Naive thymus-derived CD8-positive, alpha-beta T cell (primary cell): ENCODE measurements at regions not wholly inside any gene's neighbourhood (a gene's known extent, or its start where the extent isn't known, plus 50 kb on each side); places are given as distances from the start of the nearest gene placed in this dataset.
"Not testable (repeated sequence)": the region's sequence is repeated elsewhere in the genome, so short reads cannot be mapped to it uniquely, and the experiment has no call there.

Source experiments
- ATAC-seq, 2 donors: fragments of 150-1000 bp; cut with Tn5 transposase in 1 of 2; sonication (Bioruptor Pico), chemical (Tn5 transposase) in 1 of 2; 1 replicate in 1 of 2; 2 replicates in 1 of 2; pipeline ENCODE4 v1.10.0; 2021; ENCODE audit warnings: mild to moderate bottlenecking in 2 of 2, moderate library complexity in 2 of 2
- POLR2A ChIA-PET: fragments of 350-600 bp; sonication (Branson Sonifier 250); formaldehyde crosslinking; loops from one replicate; lab custom pipeline; 2021; ENCODE audit warnings: antibody characterized with exemption; lab: Charles Lee
- DNase-seq, 10 donors: peaks; one replicate each; pipeline versions ENCODE4 v3.0.0 to v3.0.0-alpha.2; 2020 to 2022
- H3K27ac Mint-ChIP-seq, 10 donors: one replicate each; pipeline ENCODE4 v1.8.0; 2020 to 2022; ENCODE audit warnings: mild to moderate bottlenecking in 10 of 10, mixed read lengths in 10 of 10, moderate library complexity in 4 of 10, inconsistent platforms in 1 of 10
- H3K27me3 Mint-ChIP-seq, 5 donors: one replicate each; pipeline ENCODE4 v1.8.0; 2021 to 2022; ENCODE audit warnings: mixed read lengths in 5 of 5
- H3K36me3 Mint-ChIP-seq, 3 donors: one replicate each; pipeline ENCODE4 v1.8.0; 2020 to 2022; ENCODE audit warnings: mixed read lengths in 3 of 3, mild to moderate bottlenecking in 2 of 3, inconsistent platforms in 1 of 3
- H3K4me1 Mint-ChIP-seq, 4 donors: one replicate each; pipeline ENCODE4 v1.8.0; 2021 to 2022; ENCODE audit warnings: mixed read lengths in 4 of 4
- H3K4me3 Mint-ChIP-seq, 10 donors: one replicate each; pipeline ENCODE4 v1.8.0; 2020 to 2022; ENCODE audit warnings: mild to moderate bottlenecking in 10 of 10, mixed read lengths in 10 of 10, moderate library complexity in 6 of 10, inconsistent platforms in 1 of 10
- H3K9me3 Mint-ChIP-seq, 9 donors: one replicate each; pipeline ENCODE4 v1.8.0; 2020 to 2022; ENCODE audit warnings: mixed read lengths in 9 of 9, mild to moderate bottlenecking in 3 of 9, inconsistent platforms in 1 of 9, moderate library complexity in 1 of 9

- H3K9me3 Mint-ChIP-seq = no peaks in the 10 kb centered on the region
- no peak for DNase-seq
- H3K27ac Mint-ChIP-seq = no peak overlapping the region
- H3K4me3 Mint-ChIP-seq = no peak overlapping the region
- peaks cover 0 to 5% (median 0%) of the 10 kb centered on the region in 4 donors for H3K4me1 Mint-ChIP-seq
- peaks cover 5 to 13% (median 5%) of the 10 kb centered on the region in 5 donors for H3K27me3 Mint-ChIP-seq
- no peak for ATAC-seq
- POLR2A ChIA-PET = no interaction called here
- no peaks in the 10 kb centered on the region for H3K36me3 Mint-ChIP-seq
Observed at GRCh38 chr6:3533981-3534380, 77.1 kb upstream of the SLC22A23 start.

GRCh38 chr6:3532296-3532916 lies 75.6 kb upstream of the SLC22A23 start:
- H3K36me3 Mint-ChIP-seq = no peaks in the 10 kb centered on the region
- H3K27ac Mint-ChIP-seq = no peak overlapping the region
- no peaks in the 10 kb centered on the region for H3K9me3 Mint-ChIP-seq
- peaks cover 1 to 9% (median 5%) of the 10 kb centered on the region in 5 donors for H3K27me3 Mint-ChIP-seq
- H3K4me1 Mint-ChIP-seq = peaks cover 0 to 5% (median 0%) of the 10 kb centered on the region in 4 donors
- POLR2A ChIA-PET = interaction anchor here (0.5 kb wide), 1 partner anchor 274 kb away, joined by 3 read pairs; the partner anchor contains the start of gene PSMG4
- H3K4me3 Mint-ChIP-seq = no peak overlapping the region
- no peak for DNase-seq
- ATAC-seq = no peak

- no peak for DNase-seq
- Mint-ChIP-seq H3K4me3 (no peak overlapping the region), H3K27ac (no peak overlapping the region), H3K36me3 (no peaks in the 10 kb centered on the region), H3K27me3 (peaks cover 1 to 9% (median 5%) of the 10 kb centered on the region in 5 donors), H3K4me1 (peaks cover 0 to 5% (median 0%) of the 10 kb centered on the region in 4 donors), H3K9me3 (no peaks in the 10 kb centered on the region)
- ATAC-seq = no peak
- POLR2A ChIA-PET = no interaction called here
Observed at GRCh38 chr6:3531481-3531880, 74.6 kb upstream of the SLC22A23 start.

GRCh38 chr6:3530515-3530914 lies 73.7 kb upstream of the SLC22A23 start:
- no peak for ATAC-seq
- peaks cover 0 to 5% (median 0%) of the 10 kb centered on the region in 4 donors for H3K4me1 Mint-ChIP-seq
- H3K4me3 Mint-ChIP-seq = no peak overlapping the region
- no peaks in the 10 kb centered on the region for H3K36me3 Mint-ChIP-seq
- peaks cover 1 to 9% (median 5%) of the 10 kb centered on the region in 5 donors for H3K27me3 Mint-ChIP-seq
- POLR2A ChIA-PET = no interaction called here
- no peak for DNase-seq
- no peaks in the 10 kb centered on the region for H3K9me3 Mint-ChIP-seq
- H3K27ac Mint-ChIP-seq = peak overlapping the region in 1 of 10 donors; percentile 2

GRCh38 chr6:3529721-3530120 lies 72.9 kb upstream of the SLC22A23 start:
- DNase-seq = no peak
- H3K36me3 Mint-ChIP-seq = no peaks in the 10 kb centered on the region
- H3K27me3 Mint-ChIP-seq = peaks cover under 1 to 9% (median 5%) of the 10 kb centered on the region in 5 donors
- POLR2A ChIA-PET = no interaction called here
- no peak for ATAC-seq
- no peaks in the 10 kb centered on the region for H3K9me3 Mint-ChIP-seq
- H3K4me1 Mint-ChIP-seq = peaks cover 0 to 5% (median 0%) of the 10 kb centered on the region in 4 donors
- no peak overlapping the region for H3K4me3 Mint-ChIP-seq
- no peak overlapping the region for H3K27ac Mint-ChIP-seq

GRCh38 chr6:3529232-3529631 lies 72.4 kb upstream of the SLC22A23 start:
- Mint-ChIP-seq H3K4me1 (peaks cover 0 to 5% (median 0%) of the 10 kb centered on the region in 4 donors), H3K27ac (no peak overlapping the region), H3K27me3 (peaks cover 0 to 13% (median 4%) of the 10 kb centered on the region in 5 donors), H3K9me3 (no peaks in the 10 kb centered on the region), H3K4me3 (no peak overlapping the region), H3K36me3 (no peaks in the 10 kb centered on the region)
- ATAC-seq = no peak
- DNase-seq = no peak
- POLR2A ChIA-PET = no interaction called here

- H3K9me3 Mint-ChIP-seq, DNase-seq, H3K4me3 Mint-ChIP-seq, H3K36me3 Mint-ChIP-seq, POLR2A ChIA-PET, ATAC-seq, H3K27ac Mint-ChIP-seq, H3K4me1 Mint-ChIP-seq: not testable (repeated sequence)
- H3K27me3 Mint-ChIP-seq = peaks cover 0 to 16% (median 6%) of the 10 kb centered on the region in 5 donors
Observed at GRCh38 chr6:3528081-3528671, 71.3 kb upstream of the SLC22A23 start.

- DNase-seq = no peak
- peaks cover 0 to 5% (median 0%) of the 10 kb centered on the region in 4 donors for H3K4me1 Mint-ChIP-seq
- ATAC-seq = no peak
- H3K4me3 Mint-ChIP-seq = no peak overlapping the region
- no peaks in the 10 kb centered on the region for H3K36me3 Mint-ChIP-seq
- no peak overlapping the region for H3K27ac Mint-ChIP-seq
- no peaks in the 10 kb centered on the region for H3K9me3 Mint-ChIP-seq
- POLR2A ChIA-PET = no interaction called here
- H3K27me3 Mint-ChIP-seq = peaks cover 0 to 17% (median 6%) of the 10 kb centered on the region in 5 donors
Observed at GRCh38 chr6:3527651-3527977, 70.8 kb upstream of the SLC22A23 start.

GRCh38 chr6:3526962-3527650 lies 70.3 kb upstream of the SLC22A23 start:
- POLR2A ChIA-PET = no interaction called here
- Mint-ChIP-seq H3K4me1 (peaks cover 0 to 5% (median 0%) of the 10 kb centered on the region in 4 donors), H3K9me3 (no peaks in the 10 kb centered on the region), H3K36me3 (no peaks in the 10 kb centered on the region), H3K27me3 (peaks cover 0 to 17% (median 6%) of the 10 kb centered on the region in 5 donors), H3K27ac (peak overlapping the region in 1 of 10 donors; percentile 49), H3K4me3 (no peak overlapping the region)
- ATAC-seq = no peak
- DNase-seq = no peak

GRCh38 chr6:3525915-3526314 lies 69.1 kb upstream of the SLC22A23 start:
- DNase-seq (no peak), ATAC-seq (no peak)
- POLR2A ChIA-PET = no interaction called here
- no peaks in the 10 kb centered on the region for H3K36me3 Mint-ChIP-seq
- peaks cover 0 to 5% (median 0%) of the 10 kb centered on the region in 4 donors for H3K4me1 Mint-ChIP-seq
- H3K9me3 Mint-ChIP-seq = no peaks in the 10 kb centered on the region
- no peak overlapping the region for H3K27ac Mint-ChIP-seq
- peaks cover 3 to 26% (median 7%) of the 10 kb centered on the region in 5 donors for H3K27me3 Mint-ChIP-seq
- H3K4me3 Mint-ChIP-seq = no peak overlapping the region

GRCh38 chr6:3524456-3524855 lies 67.6 kb upstream of the SLC22A23 start:
- POLR2A ChIA-PET = no interaction called here
- no peaks in the 10 kb centered on the region for H3K36me3 Mint-ChIP-seq
- DNase-seq (no peak), ATAC-seq (no peak)
- no peak overlapping the region for H3K4me3 Mint-ChIP-seq
- no peak overlapping the region for H3K27ac Mint-ChIP-seq
- H3K27me3 Mint-ChIP-seq = peaks cover 6 to 32% (median 16%) of the 10 kb centered on the region in 5 donors
- H3K4me1 Mint-ChIP-seq = no peaks in the 10 kb centered on the region
- no peaks in the 10 kb centered on the region for H3K9me3 Mint-ChIP-seq

- ATAC-seq (no peak), DNase-seq (no peak)
- Mint-ChIP-seq H3K9me3 (no peaks in the 10 kb centered on the region), H3K36me3 (no peaks in the 10 kb centered on the region), H3K4me1 (no peaks in the 10 kb centered on the region), H3K27me3 (peaks cover 6 to 32% (median 17%) of the 10 kb centered on the region in 5 donors), H3K4me3 (no peak overlapping the region), H3K27ac (no peak overlapping the region)
- POLR2A ChIA-PET = no interaction called here
Observed at GRCh38 chr6:3523966-3524365, 67.1 kb upstream of the SLC22A23 start.

GRCh38 chr6:3523271-3523670 lies 66.4 kb upstream of the SLC22A23 start:
- H3K27me3 Mint-ChIP-seq = peaks cover 7 to 32% (median 22%) of the 10 kb centered on the region in 5 donors
- no peaks in the 10 kb centered on the region for H3K9me3 Mint-ChIP-seq
- no peak overlapping the region for H3K4me3 Mint-ChIP-seq
- H3K4me1 Mint-ChIP-seq = no peaks in the 10 kb centered on the region
- ATAC-seq = no peak
- H3K27ac Mint-ChIP-seq = no peak overlapping the region
- no peaks in the 10 kb centered on the region for H3K36me3 Mint-ChIP-seq
- DNase-seq = no peak
- POLR2A ChIA-PET = no interaction called here
